ENCODE measurements at regions not wholly inside any gene's neighbourhood (a gene's known extent, or its start where the extent isn't known, plus 50 kb on each side); places are given as distances from the start of the nearest gene placed in this dataset.
"Not testable (repeated sequence)": the region's sequence is repeated elsewhere in the genome, so short reads cannot be mapped to it uniquely, and the experiment has no call there.

GRCh38 chr7:98730326-98730725, 113.2 kb downstream of the NPTX2 start:
- DNase-seq (ENCODE audit: low read depth) = no peak
- Histone ChIP-seq H3K36me3 (ENCODE audit: control insufficient read depth, insufficient read depth, low read length) (no peaks in the 10 kb centered on the region), H3K27me3 (ENCODE audit: control insufficient read depth, insufficient read depth, low read length) (no peaks in the 10 kb centered on the region; the same call in 1 of the 2 replicates), H3K4me3 (ENCODE audit: low read depth, low read length) (no peak overlapping the region)
- ChIA-PET POLR2A (no interaction called here), CTCF (no interaction called here)
- TF ChIP-seq, protein P1, sequence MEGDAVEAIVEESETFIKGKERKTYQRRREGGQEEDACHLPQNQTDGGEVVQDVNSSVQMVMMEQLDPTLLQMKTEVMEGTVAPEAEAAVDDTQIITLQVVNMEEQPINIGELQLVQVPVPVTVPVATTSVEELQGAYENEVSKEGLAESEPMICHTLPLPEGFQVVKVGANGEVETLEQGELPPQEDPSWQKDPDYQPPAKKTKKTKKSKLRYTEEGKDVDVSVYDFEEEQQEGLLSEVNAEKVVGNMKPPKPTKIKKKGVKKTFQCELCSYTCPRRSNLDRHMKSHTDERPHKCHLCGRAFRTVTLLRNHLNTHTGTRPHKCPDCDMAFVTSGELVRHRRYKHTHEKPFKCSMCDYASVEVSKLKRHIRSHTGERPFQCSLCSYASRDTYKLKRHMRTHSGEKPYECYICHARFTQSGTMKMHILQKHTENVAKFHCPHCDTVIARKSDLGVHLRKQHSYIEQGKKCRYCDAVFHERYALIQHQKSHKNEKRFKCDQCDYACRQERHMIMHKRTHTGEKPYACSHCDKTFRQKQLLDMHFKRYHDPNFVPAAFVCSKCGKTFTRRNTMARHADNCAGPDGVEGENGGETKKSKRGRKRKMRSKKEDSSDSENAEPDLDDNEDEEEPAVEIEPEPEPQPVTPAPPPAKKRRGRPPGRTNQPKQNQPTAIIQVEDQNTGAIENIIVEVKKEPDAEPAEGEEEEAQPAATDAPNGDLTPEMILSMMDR (IDR thresholded peaks at IDR 0.05; ENCODE audit: insufficient read depth, low read depth, low read length) = no peak

GRCh38 chr7:98731651-98732050, 114.6 kb downstream of the NPTX2 start:
- Histone ChIP-seq H3K36me3 (ENCODE audit: control insufficient read depth, insufficient read depth, low read length) (no peaks in the 10 kb centered on the region), H3K27me3 (ENCODE audit: control insufficient read depth, insufficient read depth, low read length) (no peaks in the 10 kb centered on the region; the same call in 1 of the 2 replicates), H3K4me3 (ENCODE audit: low read depth, low read length) (no peak overlapping the region)
- POLR2A ChIA-PET = no interaction called here
- no peak for DNase-seq (ENCODE audit: low read depth)
- TF ChIP-seq, protein P1 (IDR thresholded peaks at IDR 0.05; ENCODE audit: insufficient read depth, low read depth, low read length) = no peak
- CTCF ChIA-PET = no interaction called here

GRCh38 chr7:98733036-98733435, 116.0 kb downstream of the NPTX2 start:
- ChIA-PET CTCF (interaction anchor here (1.2 kb wide), 1 partner anchor 13 kb away, joined by 4 read pairs; no protein-coding TSS in a partner anchor), POLR2A (no interaction called here)
- DNase-seq (ENCODE audit: low read depth) = no peak
- Histone ChIP-seq H3K4me3 (ENCODE audit: low read depth, low read length) (no peak overlapping the region), H3K36me3 (ENCODE audit: control insufficient read depth, insufficient read depth, low read length) (no peaks in the 10 kb centered on the region), H3K27me3 (ENCODE audit: control insufficient read depth, insufficient read depth, low read length) (no peaks in the 10 kb centered on the region; the same call in 1 of the 2 replicates)
- TF ChIP-seq, protein P1 (IDR thresholded peaks at IDR 0.05; ENCODE audit: insufficient read depth, low read depth, low read length) = peak; percentile 46

GRCh38 chr7:98735801-98736200, 118.7 kb downstream of the NPTX2 start:
- H3K36me3 ChIP-seq (ENCODE audit: control insufficient read depth, insufficient read depth, low read length) = no peaks in the 10 kb centered on the region
- ChIA-PET CTCF (interaction anchor here (1.3 kb wide), 1 partner anchor 10 kb away, joined by 7 read pairs; no protein-coding TSS in a partner anchor), POLR2A (no interaction called here)
- TF ChIP-seq, protein P1 (IDR thresholded peaks at IDR 0.05; ENCODE audit: insufficient read depth, low read depth, low read length) = no peak
- no peak overlapping the region for H3K4me3 ChIP-seq (ENCODE audit: low read depth, low read length)
- DNase-seq (ENCODE audit: low read depth) = no peak
- no peaks in the 10 kb centered on the region for H3K27me3 ChIP-seq (ENCODE audit: control insufficient read depth, insufficient read depth, low read length)

DNA sequence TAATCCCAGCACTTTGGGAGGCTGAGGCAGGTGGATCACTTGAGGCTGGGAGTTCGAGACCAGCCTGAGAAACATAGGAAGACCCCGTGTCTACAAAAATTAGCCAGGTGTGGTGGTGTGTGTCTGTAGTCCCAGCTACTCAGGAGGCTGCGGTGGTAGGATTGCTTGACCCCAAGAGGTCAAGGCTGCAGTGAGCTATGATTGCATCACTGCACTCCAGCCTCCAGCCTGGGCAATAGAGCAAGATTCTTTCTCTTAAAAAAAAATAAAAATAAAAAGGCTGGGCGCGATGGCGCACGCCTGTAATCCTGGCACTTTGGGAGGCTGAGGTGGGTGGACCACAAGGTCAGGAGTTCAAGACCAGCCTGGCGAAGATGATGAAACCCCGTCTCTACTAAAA, 119.4 kb downstream of the NPTX2 start:
- H3K36me3 ChIP-seq (ENCODE audit: control insufficient read depth, insufficient read depth, low read length); POLR2A ChIA-PET; H3K4me3 ChIP-seq (ENCODE audit: low read depth, low read length); H3K27me3 ChIP-seq (ENCODE audit: control insufficient read depth, insufficient read depth, low read length); DNase-seq (ENCODE audit: low read depth): not testable (repeated sequence)
- CTCF ChIA-PET = interaction anchor here (1.0 kb wide), 1 partner anchor 9 kb away, joined by 3 read pairs; no protein-coding TSS in a partner anchor

DNA sequence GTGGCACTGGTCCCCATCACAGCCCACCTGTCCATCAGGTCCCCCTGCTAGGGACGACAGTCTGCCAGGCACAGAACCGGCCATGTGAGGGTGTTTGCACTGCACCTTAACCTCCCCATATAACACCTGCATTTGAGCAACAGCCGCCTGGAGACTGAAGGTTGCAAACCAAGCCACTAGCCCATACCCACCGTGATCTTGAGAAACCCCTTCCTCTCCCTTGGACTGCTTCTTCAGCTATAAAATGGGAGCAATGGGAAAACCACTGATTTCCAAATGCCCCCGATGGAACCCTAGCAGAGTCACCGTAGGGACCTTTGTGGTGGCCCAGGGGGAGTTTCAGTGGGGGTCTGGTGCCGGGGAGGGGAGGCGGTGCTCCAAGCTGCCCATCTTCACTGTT, 120.1 kb downstream of the NPTX2 start:
- no peaks in the 10 kb centered on the region for H3K27me3 ChIP-seq (ENCODE audit: control insufficient read depth, insufficient read depth, low read length)
- H3K36me3 ChIP-seq (ENCODE audit: control insufficient read depth, insufficient read depth, low read length) = no peaks in the 10 kb centered on the region
- TF ChIP-seq, protein P1 (IDR thresholded peaks at IDR 0.05; ENCODE audit: insufficient read depth, low read depth, low read length) = no peak
- ChIA-PET POLR2A (no interaction called here), CTCF (interaction anchor here (1.0 kb wide), 1 partner anchor 8 kb away, joined by 3 read pairs; no protein-coding TSS in a partner anchor)
- no peak overlapping the region for H3K4me3 ChIP-seq (ENCODE audit: low read depth, low read length)
- no peak for DNase-seq (ENCODE audit: low read depth)

Data from BJ (cell line).